ENCODE measurements at regions not wholly inside any gene's neighbourhood (a gene's known extent, or its start where the extent isn't known, plus 50 kb on each side); places are given as distances from the start of the nearest gene placed in this dataset.

DNA sequence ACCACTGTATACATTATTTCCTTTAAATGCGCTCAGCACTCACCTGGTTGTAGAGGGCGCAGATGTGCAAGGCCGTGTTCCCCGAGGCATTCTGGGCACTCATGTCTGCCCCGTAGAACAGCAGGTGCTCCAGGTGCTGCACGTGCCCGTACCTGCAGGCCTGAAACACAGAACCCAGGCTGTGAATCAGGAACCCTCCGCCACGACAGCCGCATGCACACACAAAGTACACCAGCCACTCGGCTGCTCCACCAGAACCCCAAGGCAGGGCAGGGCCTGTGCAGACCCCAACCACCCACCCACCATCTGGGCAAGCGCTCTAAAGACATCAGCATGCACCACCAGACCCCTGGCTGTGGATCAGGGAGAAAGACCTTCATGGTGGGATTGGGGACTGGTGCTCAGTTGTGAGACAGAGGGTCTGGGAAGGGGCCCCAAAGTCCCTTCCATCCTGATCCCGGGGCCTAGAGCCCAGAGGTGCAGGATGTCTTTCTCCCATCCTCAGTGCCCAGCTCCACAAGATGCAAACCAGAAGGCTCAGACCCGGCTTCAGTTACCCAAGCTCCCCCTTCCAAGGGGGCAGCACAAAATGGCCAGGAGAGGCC lies 177.2 kb downstream of the SHANK2 start:
- TF ChIP-seq, protein P1, sequence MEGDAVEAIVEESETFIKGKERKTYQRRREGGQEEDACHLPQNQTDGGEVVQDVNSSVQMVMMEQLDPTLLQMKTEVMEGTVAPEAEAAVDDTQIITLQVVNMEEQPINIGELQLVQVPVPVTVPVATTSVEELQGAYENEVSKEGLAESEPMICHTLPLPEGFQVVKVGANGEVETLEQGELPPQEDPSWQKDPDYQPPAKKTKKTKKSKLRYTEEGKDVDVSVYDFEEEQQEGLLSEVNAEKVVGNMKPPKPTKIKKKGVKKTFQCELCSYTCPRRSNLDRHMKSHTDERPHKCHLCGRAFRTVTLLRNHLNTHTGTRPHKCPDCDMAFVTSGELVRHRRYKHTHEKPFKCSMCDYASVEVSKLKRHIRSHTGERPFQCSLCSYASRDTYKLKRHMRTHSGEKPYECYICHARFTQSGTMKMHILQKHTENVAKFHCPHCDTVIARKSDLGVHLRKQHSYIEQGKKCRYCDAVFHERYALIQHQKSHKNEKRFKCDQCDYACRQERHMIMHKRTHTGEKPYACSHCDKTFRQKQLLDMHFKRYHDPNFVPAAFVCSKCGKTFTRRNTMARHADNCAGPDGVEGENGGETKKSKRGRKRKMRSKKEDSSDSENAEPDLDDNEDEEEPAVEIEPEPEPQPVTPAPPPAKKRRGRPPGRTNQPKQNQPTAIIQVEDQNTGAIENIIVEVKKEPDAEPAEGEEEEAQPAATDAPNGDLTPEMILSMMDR (IDR thresholded peaks at IDR 0.05): no peak
- TF ChIP-seq POLR2A (IDR thresholded peaks at IDR 0.05): no peak
